ENCODE measurements at regions not wholly inside any gene's neighbourhood (a gene's known extent, or its start where the extent isn't known, plus 50 kb on each side); places are given as distances from the start of the nearest gene placed in this dataset.

- no peaks in the 10 kb centered on the region for H3K27me3 ChIP-seq (ENCODE audit: control insufficient read depth, insufficient read depth, low read length)
- H3K27ac ChIP-seq (ENCODE audit: insufficient read depth, low read length) = no peak overlapping the region
- H3K9ac ChIP-seq (ENCODE audit: insufficient read depth, low read length) = no peak overlapping the region
- no peaks in the 10 kb centered on the region for H3K9me3 ChIP-seq (ENCODE audit: control insufficient read depth, insufficient read depth, low read depth, low read length)
- no peaks in the 10 kb centered on the region for H4K20me1 ChIP-seq (ENCODE audit: control insufficient read depth, extremely low read depth, insufficient read depth, low read length)
- no peaks in the 10 kb centered on the region for H3K36me3 ChIP-seq (ENCODE audit: control insufficient read depth, insufficient read depth, low read length)
- TF ChIP-seq, protein P1, sequence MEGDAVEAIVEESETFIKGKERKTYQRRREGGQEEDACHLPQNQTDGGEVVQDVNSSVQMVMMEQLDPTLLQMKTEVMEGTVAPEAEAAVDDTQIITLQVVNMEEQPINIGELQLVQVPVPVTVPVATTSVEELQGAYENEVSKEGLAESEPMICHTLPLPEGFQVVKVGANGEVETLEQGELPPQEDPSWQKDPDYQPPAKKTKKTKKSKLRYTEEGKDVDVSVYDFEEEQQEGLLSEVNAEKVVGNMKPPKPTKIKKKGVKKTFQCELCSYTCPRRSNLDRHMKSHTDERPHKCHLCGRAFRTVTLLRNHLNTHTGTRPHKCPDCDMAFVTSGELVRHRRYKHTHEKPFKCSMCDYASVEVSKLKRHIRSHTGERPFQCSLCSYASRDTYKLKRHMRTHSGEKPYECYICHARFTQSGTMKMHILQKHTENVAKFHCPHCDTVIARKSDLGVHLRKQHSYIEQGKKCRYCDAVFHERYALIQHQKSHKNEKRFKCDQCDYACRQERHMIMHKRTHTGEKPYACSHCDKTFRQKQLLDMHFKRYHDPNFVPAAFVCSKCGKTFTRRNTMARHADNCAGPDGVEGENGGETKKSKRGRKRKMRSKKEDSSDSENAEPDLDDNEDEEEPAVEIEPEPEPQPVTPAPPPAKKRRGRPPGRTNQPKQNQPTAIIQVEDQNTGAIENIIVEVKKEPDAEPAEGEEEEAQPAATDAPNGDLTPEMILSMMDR (conservative IDR thresholded peaks at IDR 0.05 in 1 of 2, IDR thresholded peaks at IDR 0.05 in 1 of 2; ENCODE audit: low read depth in 1 of 2, low read length in 2 of 2) = no peak
- no peak for TF ChIP-seq EZH2 (IDR thresholded peaks at IDR 0.05; ENCODE audit: low read length, missing control alignments)
- no peak overlapping the region for H3K4me2 ChIP-seq (ENCODE audit: extremely low read depth, insufficient read depth, low read length)
- H2AFZ ChIP-seq (ENCODE audit: low read length) = no peak overlapping the region
- H3K4me1 ChIP-seq (ENCODE audit: control insufficient read depth, extremely low read depth, insufficient read depth, low read length) = no peaks in the 10 kb centered on the region
- no peaks in the 10 kb centered on the region for H3K79me2 ChIP-seq (ENCODE audit: control insufficient read depth, insufficient read depth, low read length)
- no peak for DNase-seq (ENCODE audit: low read depth in 2 of 2)
- no peak overlapping the region for H3K4me3 ChIP-seq (replicated peaks in 1 of 4; ENCODE audit: control extremely low read depth in 1 of 4, insufficient read depth in 1 of 4, low read depth in 3 of 4, low read length in 4 of 4)
Observed at GRCh38 chr6:147037881-147038280, 166.3 kb upstream of the STXBP5 start.

DNA sequence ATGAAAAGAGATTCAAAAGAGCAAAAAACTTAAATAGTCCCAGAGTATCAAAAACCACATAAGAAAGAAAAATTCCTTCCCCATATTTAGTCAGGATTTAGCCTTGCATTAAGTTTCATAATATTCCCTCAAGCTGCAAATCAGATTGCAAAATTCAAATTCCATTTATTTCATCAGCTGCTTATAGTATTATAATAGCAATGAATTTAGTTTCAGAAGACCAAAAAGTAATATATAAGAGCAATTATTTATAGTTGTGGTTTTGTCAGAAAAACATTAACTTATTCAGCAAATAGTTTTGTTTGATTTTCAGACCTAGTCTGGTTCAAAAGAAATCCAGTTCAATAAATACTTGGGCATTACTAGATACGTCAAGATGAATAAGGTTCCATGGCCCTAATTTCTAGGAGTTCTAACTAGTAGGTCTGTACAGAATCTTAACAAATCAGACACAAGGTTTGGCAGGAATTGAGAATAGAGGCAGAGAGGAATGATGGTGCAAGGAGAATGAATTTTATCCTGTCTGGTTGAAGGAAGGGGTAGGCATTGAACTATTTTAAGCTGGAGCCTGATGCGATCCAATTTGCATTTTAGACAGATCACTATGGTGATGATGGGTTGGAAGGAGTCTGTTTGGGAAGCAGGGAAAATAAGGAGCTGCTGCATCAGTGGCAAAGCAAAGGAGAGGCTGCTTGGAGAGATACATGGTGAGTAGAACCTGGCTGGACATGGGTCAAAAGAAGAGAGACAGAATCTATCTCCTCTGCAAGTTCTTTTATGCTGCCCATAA is 163.9 kb upstream of the STXBP5 start:
- no peaks in the 10 kb centered on the region for H3K9me3 ChIP-seq (ENCODE audit: control insufficient read depth, insufficient read depth, low read depth, low read length)
- H3K27ac ChIP-seq (ENCODE audit: insufficient read depth, low read length) = no peak overlapping the region
- no peaks in the 10 kb centered on the region for H3K4me1 ChIP-seq (ENCODE audit: control insufficient read depth, extremely low read depth, insufficient read depth, low read length)
- H2AFZ ChIP-seq (ENCODE audit: low read length) = no peak overlapping the region
- TF ChIP-seq, protein P1 (conservative IDR thresholded peaks at IDR 0.05 in 1 of 2, IDR thresholded peaks at IDR 0.05 in 1 of 2; ENCODE audit: low read depth in 1 of 2, low read length in 2 of 2) = no peak
- no peaks in the 10 kb centered on the region for H3K36me3 ChIP-seq (ENCODE audit: control insufficient read depth, insufficient read depth, low read length)
- no peak overlapping the region for H3K9ac ChIP-seq (ENCODE audit: insufficient read depth, low read length)
- no peaks in the 10 kb centered on the region for H3K79me2 ChIP-seq (ENCODE audit: control insufficient read depth, insufficient read depth, low read length)
- H4K20me1 ChIP-seq (ENCODE audit: control insufficient read depth, extremely low read depth, insufficient read depth, low read length) = no peaks in the 10 kb centered on the region
- H3K4me2 ChIP-seq (ENCODE audit: extremely low read depth, insufficient read depth, low read length) = no peak overlapping the region
- no peaks in the 10 kb centered on the region for H3K27me3 ChIP-seq (ENCODE audit: control insufficient read depth, insufficient read depth, low read length)
- H3K4me3 ChIP-seq (replicated peaks in 1 of 4; ENCODE audit: control extremely low read depth in 1 of 4, insufficient read depth in 1 of 4, low read depth in 3 of 4, low read length in 4 of 4) = no peak overlapping the region
- peak; percentile 5 to 84 for DNase-seq (ENCODE audit: low read depth in 2 of 2)

DNA sequence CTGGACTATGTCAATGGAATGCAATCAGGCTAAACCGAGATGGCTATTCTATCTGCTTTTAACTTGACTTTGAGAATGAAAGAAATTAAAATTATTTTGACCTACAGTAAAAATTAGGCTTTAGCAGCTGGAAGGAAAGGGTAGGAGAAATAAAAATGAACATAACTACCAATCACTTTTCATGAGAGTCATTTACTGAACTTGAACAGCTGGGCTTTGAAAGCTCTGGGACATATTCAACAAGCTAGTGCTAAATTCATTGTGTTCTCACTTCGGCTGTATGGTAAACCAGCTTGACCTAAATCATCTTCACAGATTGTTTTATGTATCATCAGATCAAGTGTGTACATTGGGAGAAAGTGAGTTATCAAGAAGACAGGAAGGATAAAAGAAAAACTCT is 161.5 kb upstream of the STXBP5 start:
- TF ChIP-seq, protein P1 (conservative IDR thresholded peaks at IDR 0.05 in 1 of 2, IDR thresholded peaks at IDR 0.05 in 1 of 2; ENCODE audit: low read depth in 1 of 2, low read length in 2 of 2) = no peak
- no peak for TF ChIP-seq EZH2 (IDR thresholded peaks at IDR 0.05; ENCODE audit: low read length, missing control alignments)
- no peaks in the 10 kb centered on the region for H4K20me1 ChIP-seq (ENCODE audit: control insufficient read depth, extremely low read depth, insufficient read depth, low read length)
- H3K36me3 ChIP-seq (ENCODE audit: control insufficient read depth, insufficient read depth, low read length) = no peaks in the 10 kb centered on the region
- H2AFZ ChIP-seq (ENCODE audit: low read length) = no peak overlapping the region
- H3K4me1 ChIP-seq (ENCODE audit: control insufficient read depth, extremely low read depth, insufficient read depth, low read length) = no peaks in the 10 kb centered on the region
- H3K9ac ChIP-seq (ENCODE audit: insufficient read depth, low read length) = no peak overlapping the region
- DNase-seq (ENCODE audit: low read depth in 2 of 2) = no peak
- no peaks in the 10 kb centered on the region for H3K9me3 ChIP-seq (ENCODE audit: control insufficient read depth, insufficient read depth, low read depth, low read length)
- H3K79me2 ChIP-seq (ENCODE audit: control insufficient read depth, insufficient read depth, low read length) = no peaks in the 10 kb centered on the region
- H3K4me3 ChIP-seq (replicated peaks in 1 of 4; ENCODE audit: control extremely low read depth in 1 of 4, insufficient read depth in 1 of 4, low read depth in 3 of 4, low read length in 4 of 4) = no peak overlapping the region
- H3K27me3 ChIP-seq (ENCODE audit: control insufficient read depth, insufficient read depth, low read length) = no peaks in the 10 kb centered on the region
- H3K27ac ChIP-seq (ENCODE audit: insufficient read depth, low read length) = no peak overlapping the region
- no peak overlapping the region for H3K4me2 ChIP-seq (ENCODE audit: extremely low read depth, insufficient read depth, low read length)
